H1 (cell line): ENCODE measurements at regions not wholly inside any gene's neighbourhood (a gene's known extent, or its start where the extent isn't known, plus 50 kb on each side); places are given as distances from the start of the nearest gene placed in this dataset.

Experiments
- CTCF ChIA-PET: fragments of 300-600 bp; sonication (Branson Sonifier 250); formaldehyde crosslinking; loops from one replicate; lab custom pipeline; 2021; ENCODE audit not compliant: partially characterized antibody; lab: Charles Lee
- POLR2A ChIA-PET: fragments of 300-600 bp; sonication (Branson Sonifier 250); formaldehyde crosslinking; loops from one replicate; lab custom pipeline; 2021; ENCODE audit warnings: inconsistent platforms; ENCODE audit not compliant: partially characterized antibody; lab: Charles Lee
- DNase-seq, 2 experiments: peaks; one replicate each; pipeline versions ENCODE4 v3.0.0 to v3.0.0-alpha.2; 2010 to 2022; ENCODE audit warnings: low spot score in 2 of 2, low read depth in 1 of 2, mixed read lengths in 1 of 2
- FAIRE-seq: peaks from 2 replicates; lab custom pipeline; 2011; peaks lifted over from hg19 to GRCh38; lab: Jason Lieb, UNC
- H2AFZ ChIP-seq: 2 replicates; pipeline ENCODE4 v1.8.1; 2012; ENCODE audit warnings: low read length, inconsistent platforms
- H2AK5ac ChIP-seq: 2 replicates; pipeline ENCODE4 v1.6.1; 2013; ENCODE audit warnings: low read depth, low read length
- H2BK120ac ChIP-seq: replicated peaks from 2 replicates; pipeline ENCODE3; 2013; ENCODE audit warnings: low read depth, low read length, inconsistent platforms
- H2BK12ac ChIP-seq: 2 replicates; pipeline ENCODE4 v1.6.1; 2013; ENCODE audit warnings: low read depth, low read length
- H2BK15ac ChIP-seq: 2 replicates; pipeline ENCODE4 v1.6.1; 2013; ENCODE audit warnings: low read length
- H2BK20ac ChIP-seq: 2 replicates; pipeline ENCODE4 v1.6.1; 2013; ENCODE audit warnings: low read length
- H2BK5ac ChIP-seq: 2 replicates; pipeline ENCODE4 v1.6.1; 2013; ENCODE audit warnings: low read depth, low read length
- H3K14ac ChIP-seq: 2 replicates; pipeline ENCODE4 v1.6.1; 2013; ENCODE audit warnings: inconsistent platforms; ENCODE audit not compliant: insufficient read length
- H3K18ac ChIP-seq: 2 replicates; pipeline ENCODE4 v1.6.1; 2013; ENCODE audit warnings: low read length; ENCODE audit errors: extremely low read depth
- H3K23ac ChIP-seq: 2 replicates; pipeline ENCODE4 v1.6.1; 2013; ENCODE audit warnings: inconsistent platforms; ENCODE audit not compliant: insufficient read length
- H3K23me2 ChIP-seq: 2 replicates; pipeline ENCODE4 v1.6.1; 2013; ENCODE audit warnings: low read depth, low read length
- H3K27ac ChIP-seq: 2 replicates; pipeline ENCODE4 v1.6.1; 2011; ENCODE audit warnings: low read depth, low read length, inconsistent platforms
- H3K27me3 ChIP-seq, 4 experiments: replicated peaks in 1 of 4; 1 replicate in 1 of 4; 2 replicates in 3 of 4; pipeline versions ENCODE4 v1.6.1 to v1.8.1; 2011 to 2013; ENCODE audit warnings: low read length in 3 of 4, mild to moderate bottlenecking in 3 of 4, inconsistent platforms in 2 of 4, mixed read lengths in 2 of 4, moderate library complexity in 1 of 4; ENCODE audit not compliant: control insufficient read depth in 3 of 4, insufficient read depth in 3 of 4; ENCODE audit errors: extremely low read depth in 1 of 4
- H3K36me3 ChIP-seq, 4 experiments: 2 replicates each; pipeline versions ENCODE4 v1.6.1 to v1.8.1; 2011 to 2013; ENCODE audit warnings: mild to moderate bottlenecking in 4 of 4, low read length in 3 of 4, moderate library complexity in 2 of 4, control low read depth in 1 of 4, inconsistent platforms in 1 of 4; ENCODE audit not compliant: insufficient read depth in 4 of 4, control insufficient read depth in 2 of 4
- H3K4ac ChIP-seq: replicated peaks from 2 replicates; pipeline ENCODE3; 2013; ENCODE audit warnings: low read length, low read depth, mixed read lengths, inconsistent platforms; ENCODE audit not compliant: insufficient read length
- H3K4me1 ChIP-seq, 4 experiments: replicated peaks in 1 of 4; 1 replicate in 1 of 4; 2 replicates in 3 of 4; pipeline versions ENCODE4 v1.6.1 to v1.8.1; 2011 to 2013; ENCODE audit warnings: low read length in 3 of 4, inconsistent platforms in 2 of 4, mixed read lengths in 1 of 4; ENCODE audit not compliant: insufficient read depth in 4 of 4, control insufficient read depth in 3 of 4
- H3K4me2 ChIP-seq, 2 experiments: 2 replicates each; pipeline versions ENCODE4 v1.6.1 to v1.8.1; 2011 to 2013; ENCODE audit warnings: low read depth in 2 of 2, low read length in 2 of 2, control low read depth in 1 of 2, inconsistent platforms in 1 of 2, mild to moderate bottlenecking in 1 of 2; ENCODE audit not compliant: insufficient read depth in 1 of 2
- H3K4me3 ChIP-seq, 4 experiments: fragments of 200-600, 300-600 bp in 1 of 4; sonication (generic), shearing (Covaris generic), sonication (Bioruptor Twin) in 1 of 4; 2 replicates each; pipeline versions ENCODE4 v1.5.1 to v1.8.1; 2011 to 2016; ENCODE audit warnings: low read length in 4 of 4, low read depth in 3 of 4, control low read depth in 2 of 4, inconsistent platforms in 2 of 4, mild to moderate bottlenecking in 2 of 4, mixed read lengths in 1 of 4, moderate library complexity in 1 of 4; ENCODE audit not compliant: insufficient read depth in 2 of 4; ENCODE audit errors: extremely low read depth in 1 of 4
- H3K56ac ChIP-seq: replicated peaks from 2 replicates; pipeline ENCODE3; 2013; ENCODE audit warnings: low read depth, mild to moderate bottlenecking, mixed read lengths, low read length, inconsistent platforms; ENCODE audit not compliant: insufficient read length
- H3K79me1 ChIP-seq: 2 replicates; pipeline ENCODE4 v1.6.1; 2013; ENCODE audit warnings: low read depth, low read length, control low read depth
- H3K79me2 ChIP-seq, 2 experiments: 2 replicates each; pipeline versions ENCODE4 v1.6.1 to v1.8.1; 2012 to 2013; ENCODE audit warnings: low read length in 2 of 2, mild to moderate bottlenecking in 2 of 2, inconsistent platforms in 1 of 2; ENCODE audit not compliant: insufficient read depth in 2 of 2, control insufficient read depth in 1 of 2
- H3K9ac ChIP-seq, 4 experiments: replicated peaks in 1 of 4; 1 replicate in 1 of 4; 2 replicates in 3 of 4; pipeline versions ENCODE4 v1.6.1 to v1.8.1; 2011 to 2013; ENCODE audit warnings: low read depth in 3 of 4, low read length in 3 of 4, control low read depth in 2 of 4, mild to moderate bottlenecking in 2 of 4, moderate library complexity in 2 of 4, inconsistent platforms in 1 of 4; ENCODE audit errors: extremely low read depth in 1 of 4
- H3K9me3 ChIP-seq, 2 experiments: 2 replicates each; pipeline versions ENCODE4 v1.6.1 to v1.8.1; 2012 to 2013; ENCODE audit warnings: mild to moderate bottlenecking in 2 of 2, moderate library complexity in 2 of 2, control low read depth in 1 of 2, inconsistent platforms in 1 of 2, low read depth in 1 of 2, low read length in 1 of 2, mixed read lengths in 1 of 2; ENCODE audit not compliant: insufficient read depth in 2 of 2
- H4K20me1 ChIP-seq, 2 experiments: replicated peaks in 1 of 2; 2 replicates each; pipeline versions ENCODE3 to v1.8.1; 2011 to 2013; ENCODE audit warnings: inconsistent platforms in 2 of 2, low read length in 2 of 2, mild to moderate bottlenecking in 1 of 2; ENCODE audit not compliant: insufficient read depth in 2 of 2, control insufficient read depth in 1 of 2
- H4K5ac ChIP-seq: 2 replicates; pipeline ENCODE4 v1.6.1; 2013; ENCODE audit warnings: low read length, low read depth, mixed read lengths, inconsistent platforms; ENCODE audit not compliant: insufficient read length
- H4K8ac ChIP-seq: 2 replicates; pipeline ENCODE4 v1.8.0; 2013; ENCODE audit warnings: mild to moderate bottlenecking, moderate library complexity, low read length, inconsistent platforms; ENCODE audit not compliant: insufficient read depth; ENCODE audit errors: extremely low read depth
- H4K91ac ChIP-seq: replicated peaks from 2 replicates; pipeline ENCODE3; 2013; ENCODE audit warnings: low read length, mixed read lengths, inconsistent platforms; ENCODE audit not compliant: insufficient read length
- GTF2F1 ChIP-seq: IDR thresholded peaks from 2 replicates; pipeline ENCODE4 v1.6.1; 2012; ENCODE audit warnings: low read depth, low read length, improper control_type of control experiment, borderline replicate concordance
- JUN ChIP-seq: IDR thresholded peaks from 2 replicates; pipeline ENCODE4 v1.6.1; 2011; ENCODE audit warnings: low read depth, mild to moderate bottlenecking, improper control_type of control experiment, low read length
- NANOG ChIP-seq: IDR thresholded peaks from 2 replicates; pipeline ENCODE4 v1.6.1; 2011; ENCODE audit warnings: low read length, low read depth, mild to moderate bottlenecking, inconsistent platforms; ENCODE audit not compliant: insufficient read depth, poor library complexity, severe bottlenecking
- NRF1 ChIP-seq: IDR thresholded peaks from 2 replicates; pipeline ENCODE4 v1.6.1; 2011; ENCODE audit warnings: mild to moderate bottlenecking, low read depth, low read length, improper control_type of control experiment
- POU5F1 ChIP-seq: IDR thresholded peaks from 2 replicates; pipeline ENCODE4 v1.6.1; 2011; ENCODE audit warnings: low read depth, mild to moderate bottlenecking, low read length, moderate library complexity
- RFX5 ChIP-seq: IDR thresholded peaks from 2 replicates; pipeline ENCODE4 v1.6.1; 2011; ENCODE audit warnings: low read depth, low read length, improper control_type of control experiment, borderline replicate concordance
- SIRT6 ChIP-seq: IDR thresholded peaks from one replicate; pipeline ENCODE4 v1.7.1; 2012; ENCODE audit warnings: low read length, inconsistent platforms
- SP2 ChIP-seq: IDR thresholded peaks from 2 replicates; pipeline ENCODE4 v1.6.1; 2012; ENCODE audit warnings: mild to moderate bottlenecking, low read length, inconsistent platforms
- TCF12 ChIP-seq: IDR thresholded peaks from 2 replicates; pipeline ENCODE4 v1.6.1; 2011; ENCODE audit warnings: low read depth, mild to moderate bottlenecking, low read length
- TEAD4 ChIP-seq: IDR thresholded peaks from 2 replicates; pipeline ENCODE4 v1.6.1; 2012; ENCODE audit warnings: low read depth, low read length, inconsistent platforms, mixed read lengths

DNA sequence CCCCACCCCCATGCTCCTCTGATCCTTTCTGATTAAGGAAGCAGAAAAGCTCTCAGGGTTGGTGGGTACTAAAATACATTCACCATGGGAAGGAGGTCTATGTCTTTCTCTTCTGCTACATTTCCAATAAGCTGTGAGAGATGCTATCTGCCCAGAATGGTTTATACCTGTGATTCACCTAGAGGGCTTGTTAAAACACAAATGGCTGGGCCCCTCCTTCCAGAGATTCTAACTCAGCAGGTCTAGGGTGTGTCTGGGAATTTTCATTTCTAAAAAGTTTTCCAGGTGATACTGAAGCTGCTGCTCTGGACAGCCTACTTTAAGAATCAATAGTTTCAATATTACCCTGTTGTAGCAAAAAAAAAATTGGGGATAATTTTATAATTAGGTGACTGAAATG is 772.2 kb upstream of the ZEB2 start:
- FAIRE-seq = no peak
- no peaks in the 10 kb centered on the region for H3K36me3 ChIP-seq
- H3K4me3 ChIP-seq = no peak overlapping the region
- H2BK15ac ChIP-seq = no peak overlapping the region
- no peak overlapping the region for H2AFZ ChIP-seq
- no peaks in the 10 kb centered on the region for H3K4me1 ChIP-seq
- POLR2A ChIA-PET = no interaction called here
- no peaks in the 10 kb centered on the region for H3K79me2 ChIP-seq
- H3K4me2 ChIP-seq = no peak overlapping the region
- no peaks in the 10 kb centered on the region for H4K20me1 ChIP-seq
- no peak overlapping the region for H2BK120ac ChIP-seq
- no peak overlapping the region for H4K8ac ChIP-seq
- H4K91ac ChIP-seq = no peak overlapping the region
- no peaks in the 10 kb centered on the region for H3K9me3 ChIP-seq
- H3K23ac ChIP-seq = no peak overlapping the region
- H3K27ac ChIP-seq = no peak overlapping the region
- no peak overlapping the region for H2BK5ac ChIP-seq
- TF ChIP-seq GTF2F1 = no peak
- TF ChIP-seq NANOG = no peak
- TF ChIP-seq TCF12 = no peak
- no peak for TF ChIP-seq JUN
- TF ChIP-seq POU5F1 = no peak
- no peak for TF ChIP-seq TEAD4
- TF ChIP-seq RFX5 = no peak
- TF ChIP-seq NRF1 = no peak
- no peak for TF ChIP-seq SIRT6
- no peak for TF ChIP-seq SP2
- TF ChIP-seq, all 59 proteins: peak for 0
- Histone ChIP-seq H2BK12ac (no peak overlapping the region), H3K4ac (no peak overlapping the region), H2AK5ac (no peak overlapping the region), H3K79me1 (no peaks in the 10 kb centered on the region), H3K14ac (no peak overlapping the region), H3K18ac (no peak overlapping the region), H3K27me3 (no peaks in the 10 kb centered on the region), H4K5ac (no peak overlapping the region), H3K56ac (no peak overlapping the region), H2BK20ac (no peak overlapping the region), H3K9ac (no peak overlapping the region), H3K23me2 (no peaks in the 10 kb centered on the region; the same call in 1 of the 2 replicates)
- no peak for DNase-seq
- CTCF ChIA-PET = interaction anchor here (0.6 kb wide), 1 partner anchor 34 kb away, joined by 4 read pairs; no protein-coding TSS in a partner anchor
